ENCODE measurements at regions not wholly inside any gene's neighbourhood (a gene's known extent, or its start where the extent isn't known, plus 50 kb on each side); places are given as distances from the start of the nearest gene placed in this dataset.

DNA sequence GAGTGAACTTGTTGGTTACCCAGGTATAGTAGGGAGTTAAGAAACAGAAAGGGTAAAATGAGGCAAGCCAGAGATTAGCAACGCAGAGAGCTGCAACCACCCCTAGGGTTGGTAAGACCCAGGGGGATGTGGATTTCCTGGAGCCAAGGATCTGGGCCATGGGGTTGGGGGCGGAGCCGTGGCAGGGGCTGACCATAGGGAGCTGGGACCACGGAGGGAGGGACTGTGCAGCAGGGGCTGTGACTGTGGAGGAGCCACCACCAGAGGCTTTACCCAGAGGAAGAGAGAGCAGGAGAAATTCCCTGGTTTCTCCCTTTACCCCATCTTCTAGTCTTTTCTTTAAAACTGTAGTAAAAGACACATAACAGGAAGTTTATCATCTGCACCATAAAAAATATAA is 58.6 kb upstream of the BAIAP2L1 start:
- H3K4me1 ChIP-seq, result no peaks in the 10 kb centered on the region
- TF ChIP-seq POLR2A (IDR thresholded peaks at IDR 0.05), result no peak
- TF ChIP-seq, protein P1, sequence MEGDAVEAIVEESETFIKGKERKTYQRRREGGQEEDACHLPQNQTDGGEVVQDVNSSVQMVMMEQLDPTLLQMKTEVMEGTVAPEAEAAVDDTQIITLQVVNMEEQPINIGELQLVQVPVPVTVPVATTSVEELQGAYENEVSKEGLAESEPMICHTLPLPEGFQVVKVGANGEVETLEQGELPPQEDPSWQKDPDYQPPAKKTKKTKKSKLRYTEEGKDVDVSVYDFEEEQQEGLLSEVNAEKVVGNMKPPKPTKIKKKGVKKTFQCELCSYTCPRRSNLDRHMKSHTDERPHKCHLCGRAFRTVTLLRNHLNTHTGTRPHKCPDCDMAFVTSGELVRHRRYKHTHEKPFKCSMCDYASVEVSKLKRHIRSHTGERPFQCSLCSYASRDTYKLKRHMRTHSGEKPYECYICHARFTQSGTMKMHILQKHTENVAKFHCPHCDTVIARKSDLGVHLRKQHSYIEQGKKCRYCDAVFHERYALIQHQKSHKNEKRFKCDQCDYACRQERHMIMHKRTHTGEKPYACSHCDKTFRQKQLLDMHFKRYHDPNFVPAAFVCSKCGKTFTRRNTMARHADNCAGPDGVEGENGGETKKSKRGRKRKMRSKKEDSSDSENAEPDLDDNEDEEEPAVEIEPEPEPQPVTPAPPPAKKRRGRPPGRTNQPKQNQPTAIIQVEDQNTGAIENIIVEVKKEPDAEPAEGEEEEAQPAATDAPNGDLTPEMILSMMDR (IDR thresholded peaks at IDR 0.05), result no peak
- no peaks in the 10 kb centered on the region for H3K27me3 ChIP-seq
- H3K27ac ChIP-seq, result no peak overlapping the region
- no peak for DNase-seq
- no peaks in the 10 kb centered on the region for H3K9me3 ChIP-seq
- no peak overlapping the region for H3K4me3 ChIP-seq
- H3K36me3 ChIP-seq, result no peaks in the 10 kb centered on the region

DNA sequence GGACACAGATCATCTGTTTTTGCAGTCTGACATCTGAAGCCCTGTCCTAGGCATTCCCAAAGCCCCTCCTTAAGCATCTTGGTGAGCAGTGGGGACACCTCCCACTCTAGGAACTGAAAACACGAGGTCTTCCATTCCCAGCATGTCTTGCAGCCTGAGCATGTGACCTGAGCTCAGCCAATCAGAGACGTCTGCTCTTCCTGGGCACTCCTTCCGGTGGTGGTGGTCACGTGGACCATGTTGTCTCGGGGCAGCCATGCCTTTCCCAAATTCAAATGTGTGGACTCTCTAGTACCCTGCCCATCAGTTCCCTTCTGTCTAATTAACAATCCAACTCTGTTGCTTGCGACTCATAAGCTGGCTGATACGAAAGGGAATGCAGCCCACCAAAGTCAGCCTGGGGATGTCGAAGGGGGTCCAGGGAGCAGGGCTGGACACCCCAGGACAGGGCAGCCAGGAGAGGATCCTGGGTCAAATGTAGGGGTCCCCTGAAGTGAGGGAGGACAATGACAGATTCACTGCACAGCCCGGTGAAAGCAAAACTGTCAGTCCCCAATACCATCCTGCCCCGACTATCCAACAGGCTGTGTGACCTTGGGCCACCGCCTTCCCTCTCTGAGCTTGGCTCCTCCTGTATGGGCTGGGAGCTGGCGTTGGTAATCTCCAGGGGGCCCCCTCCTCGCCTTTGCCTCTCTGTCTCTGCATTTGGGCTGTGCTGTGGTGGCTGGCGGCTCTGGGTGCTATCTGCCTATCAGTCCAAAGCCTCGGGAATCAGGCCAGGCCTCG is 57.4 kb upstream of the BAIAP2L1 start:
- TF ChIP-seq, protein P1 (IDR thresholded peaks at IDR 0.05), result no peak
- no peak for TF ChIP-seq POLR2A (IDR thresholded peaks at IDR 0.05)
- no peaks in the 10 kb centered on the region for H3K9me3 ChIP-seq
- H3K27me3 ChIP-seq, result no peaks in the 10 kb centered on the region
- H3K4me3 ChIP-seq, result no peak overlapping the region
- H3K36me3 ChIP-seq, result no peaks in the 10 kb centered on the region
- H3K27ac ChIP-seq, result no peak overlapping the region
- DNase-seq, result no peak
- no peaks in the 10 kb centered on the region for H3K4me1 ChIP-seq

DNA sequence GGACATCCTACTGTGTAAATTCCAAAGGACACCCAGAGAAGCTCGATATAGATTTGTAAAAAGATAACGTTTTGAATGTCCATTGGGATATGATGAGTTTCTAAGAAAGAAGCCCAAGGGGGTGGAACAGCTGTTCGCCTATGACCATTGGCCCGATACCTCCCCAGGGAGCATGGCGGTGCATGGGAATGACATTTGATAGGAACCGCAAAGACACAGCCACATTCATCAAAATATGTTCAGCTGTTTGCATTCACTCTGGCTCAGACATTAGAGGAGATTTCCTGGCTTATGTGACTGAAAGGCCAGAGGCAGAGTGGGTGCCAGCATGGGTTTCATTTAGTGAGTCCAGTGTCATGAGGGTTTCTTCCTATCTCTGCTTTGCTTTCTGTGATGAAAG is 56.0 kb upstream of the BAIAP2L1 start:
- no peak overlapping the region for H3K4me3 ChIP-seq

DNA sequence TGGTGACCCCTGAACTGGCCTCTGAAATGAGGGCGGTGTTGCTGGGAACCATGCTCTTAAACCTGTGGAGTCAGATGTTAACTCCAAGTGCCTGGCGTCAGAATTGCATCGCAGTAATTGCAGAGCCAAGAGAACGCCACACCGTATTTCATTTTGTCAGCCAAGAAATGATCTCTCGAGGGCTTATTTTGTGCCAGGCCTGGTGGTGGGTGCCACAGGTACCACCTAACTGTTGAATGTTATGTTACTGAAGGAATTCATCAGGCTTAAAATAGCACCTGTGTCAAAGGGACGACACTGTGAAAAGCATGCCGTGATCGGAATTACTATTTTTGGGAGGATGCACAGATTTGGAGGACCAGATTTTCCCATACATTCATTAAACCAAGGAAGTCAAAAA is 51.9 kb upstream of the BAIAP2L1 start:
- H3K4me3 ChIP-seq, result no peak overlapping the region
- H3K9me3 ChIP-seq, result peaks cover 0 to 10% (median 0%) of the 10 kb centered on the region in 4 donors
- no peaks in the 10 kb centered on the region for H3K4me1 ChIP-seq
- H3K27ac ChIP-seq, result no peak overlapping the region
- H3K27me3 ChIP-seq, result no peaks in the 10 kb centered on the region
- no peak for TF ChIP-seq POLR2A (IDR thresholded peaks at IDR 0.05)
- TF ChIP-seq, protein P1 (IDR thresholded peaks at IDR 0.05), result no peak
- no peak for DNase-seq
- no peaks in the 10 kb centered on the region for H3K36me3 ChIP-seq

More for the DNA sequence above, 56.0 kb upstream of the BAIAP2L1 start:
- H3K27ac ChIP-seq, result no peak overlapping the region
- no peak for DNase-seq
- peaks cover 0 to 10% (median 0%) of the 10 kb centered on the region in 4 donors for H3K9me3 ChIP-seq
- H3K4me1 ChIP-seq, result no peaks in the 10 kb centered on the region
- TF ChIP-seq, protein P1 (IDR thresholded peaks at IDR 0.05), result no peak
- no peak for TF ChIP-seq POLR2A (IDR thresholded peaks at IDR 0.05)
- H3K27me3 ChIP-seq, result no peaks in the 10 kb centered on the region
- H3K36me3 ChIP-seq, result no peaks in the 10 kb centered on the region

Data from Peyer's patch (tissue), 4 donors.